Mucosa of descending colon (tissue), 3 donors: ENCODE measurements at regions not wholly inside any gene's neighbourhood (a gene's known extent, or its start where the extent isn't known, plus 50 kb on each side); places are given as distances from the start of the nearest gene placed in this dataset.

Source experiments
- ATAC-seq: fragments of 200-7000 bp; cut with Tn5 transposase; one replicate; pipeline ENCODE4 v1.9.1; 2020; ENCODE audit warnings: mild to moderate bottlenecking, moderate library complexity
- DNase-seq, 3 donors: peaks; one replicate each; pipeline ENCODE4 v3.0.0-alpha.2; 2020
- H3K36me3 ChIP-seq: fragments of 200-600 bp; one replicate; pipeline ENCODE4 v1.8.0; 2021; ENCODE audit warnings: low read depth, mild to moderate bottlenecking
- H3K4me1 ChIP-seq: fragments of 200-600 bp; one replicate; pipeline ENCODE4 v1.8.0; 2021; ENCODE audit warnings: low read depth, mild to moderate bottlenecking
- H3K4me3 ChIP-seq: fragments of 200-600 bp; one replicate; pipeline ENCODE4 v1.8.0; 2021; ENCODE audit warnings: mild to moderate bottlenecking
- H3K9me3 ChIP-seq: fragments of 200-600 bp; one replicate; pipeline ENCODE4 v1.8.0; 2021; ENCODE audit warnings: mild to moderate bottlenecking
- intact Hi-C, 2 donors: fragments of 100-400 bp; cut with DNase I in 1 of 2; cut with micrococcal nuclease in 1 of 2; formaldehyde crosslinking; loops; one replicate each; pipeline versions ENCODE4 v1.11.0 to v1.11.1; 2022; cut with DNase I, micrococcal nuclease
- TF ChIP-seq, protein P1 (sequence below): fragments of 200-600 bp; IDR thresholded peaks from one replicate; pipeline ENCODE4 v1.8.0; 2022; ENCODE audit warnings: antibody characterized with exemption, mild to moderate bottlenecking
- donor health status: DM: no; HTN: no; CAD: no; lungs with moderate emphysema.
- donor health status: DM: no; HTN: no; CAD: no.
- donor health status: DM: no; HTN: yes; CAD: no.

DNA sequence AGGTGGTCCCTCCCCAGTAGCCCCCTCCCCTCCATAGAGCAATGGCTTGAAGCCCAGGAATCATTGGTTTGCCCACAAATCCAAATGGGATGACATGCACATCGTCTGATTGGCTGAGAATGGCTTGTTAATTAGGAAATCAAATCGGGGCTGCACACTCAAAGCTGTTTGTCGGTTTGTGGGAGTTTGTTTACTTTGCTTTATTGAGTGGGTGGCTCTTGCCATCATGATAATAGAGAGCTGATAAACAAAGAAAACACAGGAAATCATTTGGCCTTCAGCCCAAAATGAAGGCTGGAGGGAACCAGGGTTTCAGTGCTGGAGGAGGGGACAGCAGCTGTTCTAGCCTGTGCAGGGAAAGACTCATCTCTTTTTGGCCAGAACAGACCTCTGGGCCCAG, 316.3 kb downstream of the CBLN1 start:
- Histone ChIP-seq H3K4me1 (no peaks in the 10 kb centered on the region), H3K36me3 (no peaks in the 10 kb centered on the region), H3K4me3 (no peak overlapping the region), H3K9me3 (no peaks in the 10 kb centered on the region)
- intact Hi-C loops = no loop called here
- peak in 1 of 3 donors; percentile 2 for DNase-seq
- ATAC-seq = no peak
- TF ChIP-seq, protein P1, sequence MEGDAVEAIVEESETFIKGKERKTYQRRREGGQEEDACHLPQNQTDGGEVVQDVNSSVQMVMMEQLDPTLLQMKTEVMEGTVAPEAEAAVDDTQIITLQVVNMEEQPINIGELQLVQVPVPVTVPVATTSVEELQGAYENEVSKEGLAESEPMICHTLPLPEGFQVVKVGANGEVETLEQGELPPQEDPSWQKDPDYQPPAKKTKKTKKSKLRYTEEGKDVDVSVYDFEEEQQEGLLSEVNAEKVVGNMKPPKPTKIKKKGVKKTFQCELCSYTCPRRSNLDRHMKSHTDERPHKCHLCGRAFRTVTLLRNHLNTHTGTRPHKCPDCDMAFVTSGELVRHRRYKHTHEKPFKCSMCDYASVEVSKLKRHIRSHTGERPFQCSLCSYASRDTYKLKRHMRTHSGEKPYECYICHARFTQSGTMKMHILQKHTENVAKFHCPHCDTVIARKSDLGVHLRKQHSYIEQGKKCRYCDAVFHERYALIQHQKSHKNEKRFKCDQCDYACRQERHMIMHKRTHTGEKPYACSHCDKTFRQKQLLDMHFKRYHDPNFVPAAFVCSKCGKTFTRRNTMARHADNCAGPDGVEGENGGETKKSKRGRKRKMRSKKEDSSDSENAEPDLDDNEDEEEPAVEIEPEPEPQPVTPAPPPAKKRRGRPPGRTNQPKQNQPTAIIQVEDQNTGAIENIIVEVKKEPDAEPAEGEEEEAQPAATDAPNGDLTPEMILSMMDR = no peak

DNA sequence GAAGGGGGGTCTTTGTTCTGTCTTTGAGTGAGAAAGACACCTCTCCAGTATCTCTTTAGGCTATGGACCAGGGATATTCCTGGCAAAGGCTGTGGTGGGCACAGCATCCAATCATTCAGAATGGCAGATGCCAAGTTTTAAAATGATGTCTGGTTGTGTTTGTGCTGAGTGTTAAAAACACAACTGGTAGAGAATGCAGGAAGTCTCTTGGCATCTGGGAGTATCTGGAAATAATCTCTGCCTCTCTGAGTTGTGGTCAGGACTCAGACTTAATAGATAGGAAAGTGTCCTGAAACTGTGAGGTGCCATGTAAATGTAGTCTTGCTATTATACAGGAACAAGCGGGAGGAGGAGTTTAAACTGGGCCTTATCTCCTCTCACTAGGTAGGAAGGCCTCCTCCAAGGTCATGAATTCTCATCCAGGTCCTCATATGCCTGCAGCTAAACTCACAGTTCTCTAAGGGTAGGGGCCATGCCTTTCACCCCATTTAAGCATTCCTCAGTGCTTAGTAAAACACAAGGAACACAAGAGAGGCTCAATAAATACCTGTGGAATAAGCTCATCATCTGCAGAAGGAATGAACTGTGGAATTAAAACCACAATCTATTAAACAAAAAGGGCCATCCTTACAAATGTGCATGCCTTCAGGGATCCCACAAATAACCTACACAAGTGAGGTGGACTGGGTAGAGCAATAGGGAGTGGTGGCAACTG, 317.6 kb downstream of the CBLN1 start:
- no peak overlapping the region for H3K4me3 ChIP-seq
- DNase-seq = no peak
- ATAC-seq = no peak
- intact Hi-C loops = no loop called here
- TF ChIP-seq, protein P1 = no peak
- H3K9me3 ChIP-seq = no peaks in the 10 kb centered on the region
- H3K4me1 ChIP-seq = no peaks in the 10 kb centered on the region
- H3K36me3 ChIP-seq = no peaks in the 10 kb centered on the region

DNA sequence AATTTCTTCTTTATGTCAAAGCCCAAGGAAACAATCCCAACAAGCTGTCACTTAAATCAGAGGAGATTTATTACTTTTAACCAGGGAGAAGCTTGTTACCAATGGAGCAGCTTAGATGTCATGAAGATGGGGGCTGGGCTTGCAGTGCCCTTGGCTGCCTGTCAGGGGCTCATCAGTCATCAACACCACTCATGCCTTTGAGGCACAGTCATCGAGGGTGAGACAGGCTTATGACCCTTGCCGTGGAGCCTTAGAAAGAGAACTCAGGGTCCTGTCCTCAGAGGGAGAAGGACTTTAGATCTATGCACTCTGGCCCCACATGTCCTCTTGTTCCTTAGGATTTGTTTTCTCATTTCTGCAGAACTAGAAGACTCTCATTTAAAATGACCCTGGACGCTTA, 318.3 kb downstream of the CBLN1 start:
- ATAC-seq = no peak
- intact Hi-C loops = no loop called here
- TF ChIP-seq, protein P1 = no peak
- H3K36me3 ChIP-seq = no peaks in the 10 kb centered on the region
- DNase-seq = no peak
- no peak overlapping the region for H3K4me3 ChIP-seq
- no peaks in the 10 kb centered on the region for H3K9me3 ChIP-seq
- no peaks in the 10 kb centered on the region for H3K4me1 ChIP-seq

DNA sequence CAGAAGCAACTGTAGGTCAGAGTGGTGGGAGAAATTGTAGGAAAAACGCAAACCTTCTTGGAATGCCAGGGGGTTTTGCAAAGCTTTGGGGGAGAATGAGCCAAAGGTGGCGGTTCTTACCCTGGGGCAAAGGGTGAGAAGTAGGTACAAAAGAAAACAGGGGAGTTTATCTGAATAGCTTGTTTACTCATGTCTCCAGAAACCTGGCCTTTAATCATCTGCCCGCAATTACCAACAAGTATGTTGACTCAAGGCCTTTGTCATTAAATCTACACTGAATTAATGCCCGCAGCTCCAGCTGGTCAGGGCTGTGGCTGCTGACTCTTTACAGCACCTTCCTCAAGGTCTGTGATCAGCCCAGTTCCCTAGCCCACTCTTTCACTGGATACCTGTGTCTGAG, 320.1 kb downstream of the CBLN1 start:
- Histone ChIP-seq H3K36me3 (no peaks in the 10 kb centered on the region), H3K4me1 (no peaks in the 10 kb centered on the region), H3K4me3 (no peak overlapping the region), H3K9me3 (no peaks in the 10 kb centered on the region)
- intact Hi-C loops = no loop called here
- no peak for ATAC-seq
- no peak for DNase-seq
- TF ChIP-seq, protein P1 = no peak

DNA sequence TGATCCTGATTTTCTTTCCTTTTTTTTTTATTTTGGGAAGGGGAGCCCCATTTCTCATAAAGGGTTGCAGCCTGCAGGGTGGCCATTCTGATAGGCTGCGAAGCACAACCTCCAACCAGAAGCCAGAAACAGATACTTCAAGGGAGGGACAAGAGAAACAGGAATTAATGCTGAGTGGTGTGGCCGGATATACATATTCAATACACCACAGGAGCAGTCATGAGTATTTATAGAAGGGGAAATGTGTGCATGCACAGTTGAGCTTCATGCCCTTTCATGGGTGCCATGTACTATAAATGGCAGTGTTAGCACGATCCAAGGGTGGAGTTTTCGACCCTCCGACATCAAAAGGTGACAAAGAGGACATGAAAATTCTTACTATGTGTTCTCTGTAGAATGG, 320.8 kb downstream of the CBLN1 start:
- Histone ChIP-seq H3K4me1 (no peaks in the 10 kb centered on the region), H3K9me3 (no peaks in the 10 kb centered on the region), H3K36me3 (no peaks in the 10 kb centered on the region), H3K4me3 (no peak overlapping the region)
- DNase-seq (no peak), ATAC-seq (no peak)
- TF ChIP-seq, protein P1 = no peak
- intact Hi-C loops = no loop called here

DNA sequence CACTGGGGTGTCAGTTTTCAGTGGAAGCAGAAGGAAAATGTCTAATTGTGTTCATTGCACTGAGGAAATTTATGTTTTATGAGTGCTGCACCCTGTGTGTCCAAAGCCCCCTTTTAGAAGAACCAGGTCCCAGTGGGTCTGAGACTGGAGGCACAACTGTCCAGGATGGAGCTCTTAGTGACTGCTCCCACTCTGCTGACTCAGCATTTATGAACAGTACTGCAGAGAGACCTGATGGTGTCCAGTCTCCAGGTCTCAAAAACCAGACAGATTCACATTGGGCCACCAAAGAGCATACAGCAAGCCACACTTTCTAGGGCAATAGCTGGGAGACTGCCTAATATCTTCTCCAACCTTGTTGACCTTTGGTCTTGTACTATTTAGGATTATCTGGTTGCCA, 321.9 kb downstream of the CBLN1 start:
- Histone ChIP-seq H3K9me3 (no peaks in the 10 kb centered on the region), H3K36me3 (no peaks in the 10 kb centered on the region), H3K4me3 (no peak overlapping the region), H3K4me1 (no peaks in the 10 kb centered on the region)
- TF ChIP-seq, protein P1 = no peak
- intact Hi-C loops = no loop called here
- no peak for DNase-seq
- no peak for ATAC-seq
